ENCODE measurements at regions not wholly inside any gene's neighbourhood (a gene's known extent, or its start where the extent isn't known, plus 50 kb on each side); places are given as distances from the start of the nearest gene placed in this dataset.
"Not testable (repeated sequence)": the region's sequence is repeated elsewhere in the genome, so short reads cannot be mapped to it uniquely, and the experiment has no call there.

DNA sequence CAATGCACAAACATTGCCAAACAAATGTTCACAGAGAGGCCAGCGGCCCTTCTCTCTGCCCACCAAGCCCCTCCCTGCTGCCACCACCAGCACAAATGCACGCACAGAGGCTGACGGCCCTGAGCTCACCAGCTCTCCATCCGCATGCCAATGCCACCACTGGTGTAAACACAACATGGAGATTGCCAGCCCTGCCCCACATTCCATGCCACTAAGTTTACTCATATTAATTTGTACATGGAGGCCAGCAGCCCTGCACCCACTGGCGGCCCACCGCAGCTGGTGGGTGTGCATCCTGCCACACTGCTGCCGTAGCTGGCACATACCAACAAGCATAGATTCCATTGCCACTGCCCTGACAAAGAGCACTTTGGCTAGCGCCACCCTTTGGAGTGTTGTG is 124.0 kb downstream of the CYLC1 start:
- WGBS (ENCODE audit: low lambda C conversion rate): 13% methylated on average over 4 of the region's 8 CpGs
- TF ChIP-seq SIN3A (IDR thresholded peaks at IDR 0.05; ENCODE audit: borderline replicate concordance, low read depth, low read length) (no peak), RAD21 (IDR thresholded peaks at IDR 0.05; ENCODE audit: low read length) (no peak), RFX5 (IDR thresholded peaks at IDR 0.05; ENCODE audit: low read length) (no peak), GABPA (IDR thresholded peaks at IDR 0.05; ENCODE audit: low read depth) (no peak), CHD2 (IDR thresholded peaks at IDR 0.05; ENCODE audit: low read length, partially characterized antibody) (no peak), MEF2A (IDR thresholded peaks at IDR 0.05; ENCODE audit: borderline replicate concordance, low read depth) (no peak), TEAD4 (IDR thresholded peaks at IDR 0.05; ENCODE audit: borderline replicate concordance, insufficient read depth) (no peak), FOSL2 (IDR thresholded peaks at IDR 0.05; ENCODE audit: borderline replicate concordance, low read depth) (no peak), EZH2phosphoT487 (IDR thresholded peaks at IDR 0.05; ENCODE audit: borderline replicate concordance, low read depth) (no peak), NFIC (IDR thresholded peaks at IDR 0.05; ENCODE audit: borderline replicate concordance) (no peak), MXI1 (IDR thresholded peaks at IDR 0.05; ENCODE audit: low read depth, low read length) (no peak), FOXJ3 (CRISPR knock-in tag; IDR thresholded peaks at IDR 0.05) (no peak), RXRA (IDR thresholded peaks at IDR 0.05; ENCODE audit: borderline replicate concordance, low read depth) (no peak), EP300 (IDR thresholded peaks at IDR 0.05; ENCODE audit: borderline replicate concordance in 1 of 2, low read depth in 1 of 2, low read length in 1 of 2) (no peak), RCOR1 (IDR thresholded peaks at IDR 0.05; ENCODE audit: low read length) (no peak)
- TF ChIP-seq, protein P1, sequence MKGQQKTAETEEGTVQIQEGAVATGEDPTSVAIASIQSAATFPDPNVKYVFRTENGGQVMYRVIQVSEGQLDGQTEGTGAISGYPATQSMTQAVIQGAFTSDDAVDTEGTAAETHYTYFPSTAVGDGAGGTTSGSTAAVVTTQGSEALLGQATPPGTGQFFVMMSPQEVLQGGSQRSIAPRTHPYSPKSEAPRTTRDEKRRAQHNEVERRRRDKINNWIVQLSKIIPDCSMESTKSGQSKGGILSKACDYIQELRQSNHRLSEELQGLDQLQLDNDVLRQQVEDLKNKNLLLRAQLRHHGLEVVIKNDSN (IDR thresholded peaks at IDR 0.05; ENCODE audit: borderline replicate concordance, low read depth): no peak
- TF ChIP-seq, protein P2, sequence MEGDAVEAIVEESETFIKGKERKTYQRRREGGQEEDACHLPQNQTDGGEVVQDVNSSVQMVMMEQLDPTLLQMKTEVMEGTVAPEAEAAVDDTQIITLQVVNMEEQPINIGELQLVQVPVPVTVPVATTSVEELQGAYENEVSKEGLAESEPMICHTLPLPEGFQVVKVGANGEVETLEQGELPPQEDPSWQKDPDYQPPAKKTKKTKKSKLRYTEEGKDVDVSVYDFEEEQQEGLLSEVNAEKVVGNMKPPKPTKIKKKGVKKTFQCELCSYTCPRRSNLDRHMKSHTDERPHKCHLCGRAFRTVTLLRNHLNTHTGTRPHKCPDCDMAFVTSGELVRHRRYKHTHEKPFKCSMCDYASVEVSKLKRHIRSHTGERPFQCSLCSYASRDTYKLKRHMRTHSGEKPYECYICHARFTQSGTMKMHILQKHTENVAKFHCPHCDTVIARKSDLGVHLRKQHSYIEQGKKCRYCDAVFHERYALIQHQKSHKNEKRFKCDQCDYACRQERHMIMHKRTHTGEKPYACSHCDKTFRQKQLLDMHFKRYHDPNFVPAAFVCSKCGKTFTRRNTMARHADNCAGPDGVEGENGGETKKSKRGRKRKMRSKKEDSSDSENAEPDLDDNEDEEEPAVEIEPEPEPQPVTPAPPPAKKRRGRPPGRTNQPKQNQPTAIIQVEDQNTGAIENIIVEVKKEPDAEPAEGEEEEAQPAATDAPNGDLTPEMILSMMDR (IDR thresholded peaks at IDR 0.05): no peak
- TF ChIP-seq, protein P3, sequence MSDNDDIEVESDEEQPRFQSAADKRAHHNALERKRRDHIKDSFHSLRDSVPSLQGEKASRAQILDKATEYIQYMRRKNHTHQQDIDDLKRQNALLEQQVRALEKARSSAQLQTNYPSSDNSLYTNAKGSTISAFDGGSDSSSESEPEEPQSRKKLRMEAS (IDR thresholded peaks at IDR 0.05; ENCODE audit: low read depth): no peak
- TF ChIP-seq, protein P4, sequence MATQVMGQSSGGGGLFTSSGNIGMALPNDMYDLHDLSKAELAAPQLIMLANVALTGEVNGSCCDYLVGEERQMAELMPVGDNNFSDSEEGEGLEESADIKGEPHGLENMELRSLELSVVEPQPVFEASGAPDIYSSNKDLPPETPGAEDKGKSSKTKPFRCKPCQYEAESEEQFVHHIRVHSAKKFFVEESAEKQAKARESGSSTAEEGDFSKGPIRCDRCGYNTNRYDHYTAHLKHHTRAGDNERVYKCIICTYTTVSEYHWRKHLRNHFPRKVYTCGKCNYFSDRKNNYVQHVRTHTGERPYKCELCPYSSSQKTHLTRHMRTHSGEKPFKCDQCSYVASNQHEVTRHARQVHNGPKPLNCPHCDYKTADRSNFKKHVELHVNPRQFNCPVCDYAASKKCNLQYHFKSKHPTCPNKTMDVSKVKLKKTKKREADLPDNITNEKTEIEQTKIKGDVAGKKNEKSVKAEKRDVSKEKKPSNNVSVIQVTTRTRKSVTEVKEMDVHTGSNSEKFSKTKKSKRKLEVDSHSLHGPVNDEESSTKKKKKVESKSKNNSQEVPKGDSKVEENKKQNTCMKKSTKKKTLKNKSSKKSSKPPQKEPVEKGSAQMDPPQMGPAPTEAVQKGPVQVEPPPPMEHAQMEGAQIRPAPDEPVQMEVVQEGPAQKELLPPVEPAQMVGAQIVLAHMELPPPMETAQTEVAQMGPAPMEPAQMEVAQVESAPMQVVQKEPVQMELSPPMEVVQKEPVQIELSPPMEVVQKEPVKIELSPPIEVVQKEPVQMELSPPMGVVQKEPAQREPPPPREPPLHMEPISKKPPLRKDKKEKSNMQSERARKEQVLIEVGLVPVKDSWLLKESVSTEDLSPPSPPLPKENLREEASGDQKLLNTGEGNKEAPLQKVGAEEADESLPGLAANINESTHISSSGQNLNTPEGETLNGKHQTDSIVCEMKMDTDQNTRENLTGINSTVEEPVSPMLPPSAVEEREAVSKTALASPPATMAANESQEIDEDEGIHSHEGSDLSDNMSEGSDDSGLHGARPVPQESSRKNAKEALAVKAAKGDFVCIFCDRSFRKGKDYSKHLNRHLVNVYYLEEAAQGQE (IDR thresholded peaks at IDR 0.05; ENCODE audit: low read depth, low read length): no peak
- H3K27ac ChIP-seq (ENCODE audit: low read depth in 2 of 2, low read length in 1 of 2): no peak overlapping the region
- no peaks in the 10 kb centered on the region for H3K9me2 ChIP-seq
- H3K27me3 ChIP-seq (ENCODE audit: insufficient read depth): no peaks in the 10 kb centered on the region
- H3K4me3 ChIP-seq (ENCODE audit: low read depth in 2 of 2, low read length in 1 of 2): no peak overlapping the region
- no peak overlapping the region for H3K9ac ChIP-seq
- no peaks in the 10 kb centered on the region for H3K9me3 ChIP-seq
- no peaks in the 10 kb centered on the region for H3F3A ChIP-seq (replicated peaks; ENCODE audit: insufficient read depth)
- no peaks in the 10 kb centered on the region for H3K4me1 ChIP-seq (ENCODE audit: control insufficient read depth in 1 of 2, insufficient read depth in 2 of 2, low read depth in 1 of 2, low read length in 1 of 2)
- no peaks in the 10 kb centered on the region for H3K79me2 ChIP-seq (ENCODE audit: insufficient read depth)
- H3K4me2 ChIP-seq: no peak overlapping the region
- CTCF ChIA-PET: no interaction called here
- no peaks in the 10 kb centered on the region for H4K20me1 ChIP-seq (ENCODE audit: insufficient read depth)
- POLR2A ChIA-PET: no interaction called here
- H2AFZ ChIP-seq (ENCODE audit: low read depth): no peak overlapping the region
- no peak for DNase-seq
- no peaks in the 10 kb centered on the region for H3K36me3 ChIP-seq (replicated peaks in 1 of 2; ENCODE audit: control insufficient read depth in 1 of 2, insufficient read depth in 2 of 2, low read length in 1 of 2)

DNA sequence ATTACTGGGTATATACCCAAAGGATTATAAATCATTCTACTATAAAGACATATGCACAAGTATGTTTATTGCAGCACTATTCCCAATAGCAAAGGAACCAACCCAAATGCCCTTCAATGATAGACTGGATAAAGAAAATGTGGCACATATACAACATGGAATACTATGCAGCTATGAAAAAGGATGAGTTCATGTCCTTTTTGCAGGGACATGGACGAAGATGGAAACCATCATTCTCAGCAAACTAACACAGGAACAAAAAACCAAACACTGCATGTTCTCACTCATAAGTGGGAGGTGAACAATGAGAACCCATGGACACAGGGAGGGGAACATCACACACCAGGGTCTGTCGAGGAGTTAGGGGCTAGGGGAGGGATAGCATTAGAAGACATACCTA is 129.2 kb downstream of the CYLC1 start:
- POLR2A ChIA-PET; H3K4me1 ChIP-seq (ENCODE audit: control insufficient read depth in 1 of 2, insufficient read depth in 2 of 2, low read depth in 1 of 2, low read length in 1 of 2); DNase-seq; CTCF ChIA-PET; H3K4me2 ChIP-seq; H3K9me3 ChIP-seq; H4K20me1 ChIP-seq (ENCODE audit: insufficient read depth); H3K9ac ChIP-seq; H3K9me2 ChIP-seq; H3K27ac ChIP-seq (ENCODE audit: low read depth in 2 of 2, low read length in 1 of 2); H3F3A ChIP-seq (replicated peaks; ENCODE audit: insufficient read depth); H3K79me2 ChIP-seq (ENCODE audit: insufficient read depth); H2AFZ ChIP-seq (ENCODE audit: low read depth); H3K4me3 ChIP-seq (ENCODE audit: low read depth in 2 of 2, low read length in 1 of 2); H3K36me3 ChIP-seq (replicated peaks in 1 of 2; ENCODE audit: control insufficient read depth in 1 of 2, insufficient read depth in 2 of 2, low read length in 1 of 2); H3K27me3 ChIP-seq (ENCODE audit: insufficient read depth): not testable (repeated sequence)
- WGBS (ENCODE audit: low lambda C conversion rate): 0% methylated on average over 2 of the region's 2 CpGs
